ENCODE measurements at regions not wholly inside any gene's neighbourhood (a gene's known extent, or its start where the extent isn't known, plus 50 kb on each side); places are given as distances from the start of the nearest gene placed in this dataset.

GRCh38 chr14:56416213-56416612 lies 163.4 kb upstream of the TMEM260 start:
- H3K27ac Mint-ChIP-seq = no peak overlapping the region
- DNase-seq = no peak
- no peak overlapping the region for H3K27ac ChIP-seq (ENCODE audit: low read length)
- peaks cover 0 to 4% of the 10 kb centered on the region in 2 experiments for H3K27me3 ChIP-seq (replicated peaks in 1 of 2; ENCODE audit: control insufficient read depth in 2 of 2, extremely low read depth in 1 of 2, insufficient read depth in 2 of 2, low read length in 1 of 2)
- H3K9me3 Mint-ChIP-seq = no peaks in the 10 kb centered on the region
- ChIA-PET POLR2A (interaction anchor here in 1 of 2 donors (0.6 kb wide), 1 partner anchor 1029 kb away, joined by 4 read pairs; no protein-coding TSS in a partner anchor), CTCF (no interaction called here)
- peaks cover 12 to 16% (median 13%) of the 10 kb centered on the region in 3 donors for H3K4me1 Mint-ChIP-seq
- H3K27me3 Mint-ChIP-seq = peaks cover 4 to 7% of the 10 kb centered on the region in 2 donors
- no peaks in the 10 kb centered on the region for H3K36me3 Mint-ChIP-seq
- H3K9me3 ChIP-seq = no peaks in the 10 kb centered on the region
- no peak overlapping the region for H3K4me3 Mint-ChIP-seq
- ATAC-seq (replicated peaks in 1 of 4) = no peak
- no peak overlapping the region for H3K4me3 ChIP-seq (ENCODE audit: control insufficient read depth in 1 of 2, extremely low read depth in 1 of 2, low read length in 1 of 2)
- no CpG with 5 or more reads among the region's 9 CpGs for WGBS (ENCODE audit: insufficient coverage)
- no peaks in the 10 kb centered on the region for H3K36me3 ChIP-seq (ENCODE audit: control insufficient read depth in 2 of 2, extremely low read depth in 1 of 2, insufficient read depth in 1 of 2, low read length in 1 of 2)
- no peaks in the 10 kb centered on the region for H3K4me1 ChIP-seq (ENCODE audit: control insufficient read depth in 1 of 2, extremely low read depth in 1 of 2, insufficient read depth in 2 of 2, low read length in 2 of 2)

DNA sequence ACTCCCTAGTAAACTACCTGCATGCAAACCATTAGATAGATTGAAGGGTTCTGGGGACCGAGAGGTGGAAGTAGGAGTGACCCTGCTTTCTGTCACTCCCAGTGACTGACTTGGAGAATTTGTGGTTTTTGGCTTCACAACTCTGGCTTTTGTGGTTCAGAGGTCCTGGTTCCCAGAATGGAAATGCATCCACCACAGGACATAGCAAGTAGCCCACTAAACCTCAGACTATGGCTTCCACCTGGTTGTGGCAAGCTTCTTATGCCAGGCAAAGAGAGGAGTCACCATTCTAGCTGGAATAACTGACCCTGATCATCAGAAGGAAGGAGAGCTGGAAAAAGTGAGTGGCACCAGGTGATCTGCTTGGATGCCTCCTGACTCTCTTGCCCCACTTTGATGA lies 162.4 kb upstream of the TMEM260 start:
- ATAC-seq (replicated peaks in 1 of 4) (no peak), DNase-seq (no peak)
- H3K4me1 ChIP-seq (ENCODE audit: control insufficient read depth in 1 of 2, extremely low read depth in 1 of 2, insufficient read depth in 2 of 2, low read length in 2 of 2) = no peaks in the 10 kb centered on the region
- no peak overlapping the region for H3K27ac ChIP-seq (ENCODE audit: low read length)
- H3K4me3 Mint-ChIP-seq = no peak overlapping the region
- WGBS (ENCODE audit: insufficient coverage) = no CpG with 5 or more reads among the region's 1 CpG
- no peaks in the 10 kb centered on the region for H3K9me3 Mint-ChIP-seq
- H3K27me3 Mint-ChIP-seq = peaks cover 4% of the 10 kb centered on the region in 2 donors
- H3K4me1 Mint-ChIP-seq = peaks cover 9 to 14% (median 11%) of the 10 kb centered on the region in 3 donors
- no peak overlapping the region for H3K27ac Mint-ChIP-seq
- no peaks in the 10 kb centered on the region for H3K9me3 ChIP-seq
- no peaks in the 10 kb centered on the region for H3K36me3 Mint-ChIP-seq
- H3K27me3 ChIP-seq (replicated peaks in 1 of 2; ENCODE audit: control insufficient read depth in 2 of 2, extremely low read depth in 1 of 2, insufficient read depth in 2 of 2, low read length in 1 of 2) = peaks cover 0 to 4% of the 10 kb centered on the region in 2 experiments
- no peaks in the 10 kb centered on the region for H3K36me3 ChIP-seq (ENCODE audit: control insufficient read depth in 2 of 2, extremely low read depth in 1 of 2, insufficient read depth in 1 of 2, low read length in 1 of 2)
- ChIA-PET POLR2A (interaction anchor here in 1 of 2 donors (0.7 kb wide), 1 partner anchor 8 kb away, joined by 3 read pairs; no protein-coding TSS in a partner anchor), CTCF (interaction anchor here in 1 of 2 donors (0.5 kb wide), 1 partner anchor 978 kb away, joined by 5 read pairs; no protein-coding TSS in a partner anchor)
- H3K4me3 ChIP-seq (ENCODE audit: control insufficient read depth in 1 of 2, extremely low read depth in 1 of 2, low read length in 1 of 2) = no peak overlapping the region

DNA sequence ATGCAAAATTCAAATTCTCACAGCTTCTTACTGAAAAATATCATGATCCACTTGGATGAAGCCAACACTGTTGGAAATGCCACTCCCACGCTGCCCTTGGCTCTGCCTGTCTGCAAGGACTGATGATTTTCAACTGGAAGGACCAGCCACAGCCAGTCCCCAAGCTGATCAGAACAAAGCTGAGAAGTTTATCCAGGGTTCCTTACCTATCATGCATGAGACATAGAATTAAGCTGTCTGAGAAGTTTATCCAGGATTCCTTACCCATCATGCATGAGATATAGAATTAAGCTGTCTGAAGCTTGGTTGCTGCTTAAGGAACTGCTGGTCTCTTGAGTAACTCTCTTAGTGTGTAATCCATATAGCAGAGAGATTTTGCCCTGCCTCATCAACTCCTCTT lies 159.8 kb upstream of the TMEM260 start:
- no peaks in the 10 kb centered on the region for H3K4me1 ChIP-seq (ENCODE audit: control insufficient read depth in 1 of 2, extremely low read depth in 1 of 2, insufficient read depth in 2 of 2, low read length in 2 of 2)
- H3K27me3 Mint-ChIP-seq = peaks cover 4% of the 10 kb centered on the region in 2 donors

DNA sequence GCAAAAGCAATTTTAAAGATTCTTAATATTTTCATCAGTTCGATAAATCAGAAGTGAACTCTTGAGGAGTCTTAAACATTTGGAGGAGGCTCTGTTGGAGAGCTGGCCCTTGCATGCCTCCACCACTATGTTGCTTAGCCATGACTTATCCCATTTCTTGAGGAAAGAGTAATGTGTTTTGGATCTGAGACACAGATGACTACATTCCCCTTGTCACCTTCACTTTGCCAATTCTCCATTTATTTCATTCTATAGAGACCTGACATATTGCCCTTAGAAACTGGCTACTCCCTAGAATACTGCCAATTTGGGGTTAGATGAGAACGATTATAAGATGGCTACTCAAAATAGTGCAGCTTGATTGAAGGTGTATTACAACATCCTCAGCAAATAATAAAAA lies 157.4 kb upstream of the TMEM260 start:
- Histone ChIP-seq H3K27me3 (replicated peaks in 1 of 2; ENCODE audit: control insufficient read depth in 2 of 2, extremely low read depth in 1 of 2, insufficient read depth in 2 of 2, low read length in 1 of 2) (peaks cover 0 to 8% of the 10 kb centered on the region in 2 experiments), H3K4me1 (ENCODE audit: control insufficient read depth in 1 of 2, extremely low read depth in 1 of 2, insufficient read depth in 2 of 2, low read length in 2 of 2) (no peaks in the 10 kb centered on the region), H3K9me3 (no peaks in the 10 kb centered on the region), H3K27ac (ENCODE audit: low read length) (no peak overlapping the region), H3K4me3 (ENCODE audit: control insufficient read depth in 1 of 2, extremely low read depth in 1 of 2, low read length in 1 of 2) (no peak overlapping the region), H3K36me3 (ENCODE audit: control insufficient read depth in 2 of 2, extremely low read depth in 1 of 2, insufficient read depth in 1 of 2, low read length in 1 of 2) (no peaks in the 10 kb centered on the region)
- no peak overlapping the region for H3K27ac Mint-ChIP-seq
- peaks cover 0 to 8% of the 10 kb centered on the region in 2 donors for H3K27me3 Mint-ChIP-seq
- CTCF ChIA-PET = interaction anchor here (0.7 to 1.2 kb wide), 5 partner anchors 365 to 976 kb away, joined by 3 to 12 read pairs (median 3); no protein-coding TSS in a partner anchor
- no peak overlapping the region for H3K4me3 Mint-ChIP-seq
- POLR2A ChIA-PET = no interaction called here
- ATAC-seq (replicated peaks in 1 of 4) (no peak), DNase-seq (no peak)
- H3K4me1 Mint-ChIP-seq = no peaks in the 10 kb centered on the region
- no CpG with 5 or more reads among the region's 2 CpGs for WGBS (ENCODE audit: insufficient coverage)
- no peaks in the 10 kb centered on the region for H3K36me3 Mint-ChIP-seq
- no peaks in the 10 kb centered on the region for H3K9me3 Mint-ChIP-seq

More for the DNA sequence above, 159.8 kb upstream of the TMEM260 start:
- Mint-ChIP-seq H3K4me3 (no peak overlapping the region), H3K27ac (no peak overlapping the region), H3K9me3 (no peaks in the 10 kb centered on the region), H3K4me1 (no peaks in the 10 kb centered on the region), H3K36me3 (no peaks in the 10 kb centered on the region)
- ChIA-PET CTCF (no interaction called here), POLR2A (no interaction called here)
- DNase-seq = no peak
- Histone ChIP-seq H3K27ac (ENCODE audit: low read length) (no peak overlapping the region), H3K4me3 (ENCODE audit: control insufficient read depth in 1 of 2, extremely low read depth in 1 of 2, low read length in 1 of 2) (no peak overlapping the region), H3K27me3 (replicated peaks in 1 of 2; ENCODE audit: control insufficient read depth in 2 of 2, extremely low read depth in 1 of 2, insufficient read depth in 2 of 2, low read length in 1 of 2) (peaks cover 0 to 4% of the 10 kb centered on the region in 2 experiments), H3K36me3 (ENCODE audit: control insufficient read depth in 2 of 2, extremely low read depth in 1 of 2, insufficient read depth in 1 of 2, low read length in 1 of 2) (no peaks in the 10 kb centered on the region), H3K9me3 (no peaks in the 10 kb centered on the region)
- no peak for ATAC-seq (replicated peaks in 1 of 4)
- 70% methylated on average over 1 of the region's 1 CpG for WGBS (ENCODE audit: insufficient coverage)

DNA sequence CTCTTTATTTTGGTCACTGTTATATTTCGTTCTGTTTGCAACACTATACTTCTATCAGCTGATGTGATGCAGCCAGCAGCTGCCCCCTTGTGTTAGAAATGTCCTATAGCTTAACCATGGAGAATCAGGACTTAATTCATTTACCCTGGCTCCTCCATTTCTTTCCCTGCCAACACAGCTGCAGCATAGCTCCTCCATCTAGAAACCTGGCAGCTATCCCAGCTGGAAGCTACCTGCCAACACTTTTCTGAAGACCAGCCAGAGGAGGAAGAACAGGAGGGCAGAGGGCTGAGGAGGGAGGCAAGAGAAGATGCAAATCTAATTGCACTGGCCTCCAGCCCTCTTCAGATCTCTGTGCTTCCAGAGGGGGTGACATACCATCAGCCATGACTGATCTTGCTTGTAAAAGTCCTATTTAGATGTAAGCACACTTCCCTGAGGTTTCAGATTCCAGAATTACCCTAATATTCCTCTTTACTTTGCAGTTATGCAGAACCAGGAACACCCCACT lies 156.8 kb upstream of the TMEM260 start:
- peak in 2 of 4 experiments; percentile 29 to 43 for ATAC-seq (replicated peaks in 1 of 4)
- Histone ChIP-seq H3K27ac (ENCODE audit: low read length) (no peak overlapping the region), H3K27me3 (replicated peaks in 1 of 2; ENCODE audit: control insufficient read depth in 2 of 2, extremely low read depth in 1 of 2, insufficient read depth in 2 of 2, low read length in 1 of 2) (peaks cover 0 to 8% of the 10 kb centered on the region in 2 experiments), H3K9me3 (no peaks in the 10 kb centered on the region), H3K36me3 (ENCODE audit: control insufficient read depth in 2 of 2, extremely low read depth in 1 of 2, insufficient read depth in 1 of 2, low read length in 1 of 2) (no peaks in the 10 kb centered on the region), H3K4me3 (ENCODE audit: control insufficient read depth in 1 of 2, extremely low read depth in 1 of 2, low read length in 1 of 2) (no peak overlapping the region), H3K4me1 (ENCODE audit: control insufficient read depth in 1 of 2, extremely low read depth in 1 of 2, insufficient read depth in 2 of 2, low read length in 2 of 2) (no peaks in the 10 kb centered on the region)
- H3K4me1 Mint-ChIP-seq = no peaks in the 10 kb centered on the region
- H3K9me3 Mint-ChIP-seq = no peaks in the 10 kb centered on the region
- POLR2A ChIA-PET = interaction anchor here in 1 of 2 donors (0.6 kb wide), 1 partner anchor 12 kb away, joined by 3 read pairs; no protein-coding TSS in a partner anchor
- no peaks in the 10 kb centered on the region for H3K36me3 Mint-ChIP-seq
- H3K27me3 Mint-ChIP-seq = peaks cover 0 to 8% of the 10 kb centered on the region in 2 donors
- H3K27ac Mint-ChIP-seq = no peak overlapping the region
- no peak overlapping the region for H3K4me3 Mint-ChIP-seq
- peak in 9 of 35 experiments; percentile 1 to 42 (median 5) for DNase-seq
- CTCF ChIA-PET = interaction anchor here (0.7 to 1.9 kb wide), 6 partner anchors 364 to 977 kb away, joined by 3 to 12 read pairs (median 3); no protein-coding TSS in a partner anchor
- no CpG with 5 or more reads among the region's 1 CpG for WGBS (ENCODE audit: insufficient coverage)

- no peak overlapping the region for H3K4me3 ChIP-seq (ENCODE audit: control insufficient read depth in 1 of 2, extremely low read depth in 1 of 2, low read length in 1 of 2)
- no peaks in the 10 kb centered on the region for H3K4me1 ChIP-seq (ENCODE audit: control insufficient read depth in 1 of 2, extremely low read depth in 1 of 2, insufficient read depth in 2 of 2, low read length in 2 of 2)
- Mint-ChIP-seq H3K27ac (no peak overlapping the region), H3K4me1 (no peaks in the 10 kb centered on the region), H3K9me3 (no peaks in the 10 kb centered on the region), H3K27me3 (peaks cover 0 to 5% of the 10 kb centered on the region in 2 donors), H3K36me3 (no peaks in the 10 kb centered on the region), H3K4me3 (no peak overlapping the region)
- H3K9me3 ChIP-seq = no peaks in the 10 kb centered on the region
- WGBS (ENCODE audit: insufficient coverage) = 10% methylated on average over 1 of the region's 2 CpGs
- DNase-seq (no peak), ATAC-seq (replicated peaks in 1 of 4) (no peak)
- no peaks in the 10 kb centered on the region for H3K36me3 ChIP-seq (ENCODE audit: control insufficient read depth in 2 of 2, extremely low read depth in 1 of 2, insufficient read depth in 1 of 2, low read length in 1 of 2)
- H3K27me3 ChIP-seq (replicated peaks in 1 of 2; ENCODE audit: control insufficient read depth in 2 of 2, extremely low read depth in 1 of 2, insufficient read depth in 2 of 2, low read length in 1 of 2) = peaks cover 0 to 6% of the 10 kb centered on the region in 2 experiments
- H3K27ac ChIP-seq (ENCODE audit: low read length) = no peak overlapping the region
- ChIA-PET POLR2A (no interaction called here), CTCF (interaction anchor here (0.5 to 1.9 kb wide), 7 partner anchors 85 to 1198 kb away, joined by 3 to 6 read pairs (median 3); no protein-coding TSS in a partner anchor)
Observed at GRCh38 chr14:56423544-56423943, 156.1 kb upstream of the TMEM260 start.
